Astrocyte of the spinal cord (primary cell): ENCODE measurements at regions not wholly inside any gene's neighbourhood (a gene's known extent, or its start where the extent isn't known, plus 50 kb on each side); places are given as distances from the start of the nearest gene placed in this dataset.

Experiments
- DNase-seq: peaks from one replicate; pipeline ENCODE4 v3.0.0; 2011; ENCODE audit warnings: low read depth, low spot score
- H3K4me3 ChIP-seq: 2 replicates; pipeline ENCODE4 v1.5.1; 2011; ENCODE audit warnings: low read depth, mild to moderate bottlenecking, low read length, moderate library complexity
- in situ Hi-C: cut with HindIII; loops from 2 replicates; pipeline ENCODE4 v1.10.0; 2017; ENCODE audit warnings: low sequenced_read_pairs
- TF ChIP-seq, protein P1 (sequence below): IDR thresholded peaks from 2 replicates; pipeline ENCODE4 v1.5.1; 2012; ENCODE audit warnings: low read depth, mild to moderate bottlenecking, low read length, inconsistent platforms

DNA sequence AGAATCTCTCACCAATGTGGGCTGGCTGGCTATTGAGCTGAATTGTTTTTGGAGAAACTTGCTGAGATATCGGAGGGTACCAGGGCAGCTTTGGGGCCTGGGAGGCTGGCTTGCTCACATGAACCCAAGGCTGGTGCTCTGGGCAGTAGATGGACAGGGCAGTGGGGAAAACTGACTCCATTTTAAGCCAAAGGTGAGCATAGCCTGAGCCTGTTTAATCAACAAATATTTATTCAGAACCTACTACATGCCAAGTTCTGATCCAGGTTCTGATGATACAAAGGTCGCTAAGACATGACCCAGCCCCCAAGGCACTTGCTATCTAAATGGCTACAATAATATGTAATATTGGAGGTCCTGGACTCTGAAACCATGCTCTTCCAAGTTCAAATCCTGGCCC lies 86.6 kb downstream of the BUB3 start:
- in situ Hi-C loops: no loop called here
- TF ChIP-seq, protein P1, sequence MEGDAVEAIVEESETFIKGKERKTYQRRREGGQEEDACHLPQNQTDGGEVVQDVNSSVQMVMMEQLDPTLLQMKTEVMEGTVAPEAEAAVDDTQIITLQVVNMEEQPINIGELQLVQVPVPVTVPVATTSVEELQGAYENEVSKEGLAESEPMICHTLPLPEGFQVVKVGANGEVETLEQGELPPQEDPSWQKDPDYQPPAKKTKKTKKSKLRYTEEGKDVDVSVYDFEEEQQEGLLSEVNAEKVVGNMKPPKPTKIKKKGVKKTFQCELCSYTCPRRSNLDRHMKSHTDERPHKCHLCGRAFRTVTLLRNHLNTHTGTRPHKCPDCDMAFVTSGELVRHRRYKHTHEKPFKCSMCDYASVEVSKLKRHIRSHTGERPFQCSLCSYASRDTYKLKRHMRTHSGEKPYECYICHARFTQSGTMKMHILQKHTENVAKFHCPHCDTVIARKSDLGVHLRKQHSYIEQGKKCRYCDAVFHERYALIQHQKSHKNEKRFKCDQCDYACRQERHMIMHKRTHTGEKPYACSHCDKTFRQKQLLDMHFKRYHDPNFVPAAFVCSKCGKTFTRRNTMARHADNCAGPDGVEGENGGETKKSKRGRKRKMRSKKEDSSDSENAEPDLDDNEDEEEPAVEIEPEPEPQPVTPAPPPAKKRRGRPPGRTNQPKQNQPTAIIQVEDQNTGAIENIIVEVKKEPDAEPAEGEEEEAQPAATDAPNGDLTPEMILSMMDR: no peak
- no peak overlapping the region for H3K4me3 ChIP-seq
- DNase-seq: no peak

DNA sequence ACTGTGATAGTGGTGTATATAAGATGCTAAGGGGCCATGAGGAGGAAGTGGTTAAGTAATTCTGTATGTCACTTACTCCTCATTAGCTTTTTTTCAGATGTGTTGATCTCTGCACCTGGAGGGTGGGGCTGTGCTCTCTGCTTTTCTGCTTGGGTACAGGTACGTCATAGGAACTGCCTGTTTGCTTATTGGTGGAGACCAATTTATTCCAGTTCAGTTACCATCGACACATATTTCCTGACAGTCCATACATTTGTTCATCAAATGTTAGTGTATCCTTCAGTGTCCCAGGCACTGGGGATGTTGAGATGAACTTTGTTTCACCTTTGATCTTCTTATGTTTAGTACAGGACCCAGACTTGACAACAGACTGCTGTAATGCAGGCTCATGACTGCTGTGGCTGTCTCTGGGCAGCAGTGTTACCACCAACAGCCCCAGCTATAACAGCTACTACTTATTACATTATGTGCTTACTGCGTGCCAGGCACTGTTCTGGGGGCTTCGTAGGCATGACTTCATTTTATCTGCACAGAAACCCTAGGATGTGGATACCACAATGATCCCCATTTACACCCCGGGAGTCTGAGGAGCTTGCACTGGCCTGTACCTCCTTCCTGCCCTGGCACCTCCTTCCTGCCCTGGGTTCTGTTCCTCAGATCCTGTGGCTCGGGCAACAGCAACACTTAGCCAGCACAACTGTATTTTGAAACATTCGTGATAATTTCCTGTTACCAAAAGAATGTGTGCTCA lies 87.4 kb downstream of the BUB3 start:
- no peak overlapping the region for H3K4me3 ChIP-seq
- in situ Hi-C loops: no loop called here
- no peak for DNase-seq
- TF ChIP-seq, protein P1: no peak

- H3K4me3 ChIP-seq: no peak overlapping the region
- TF ChIP-seq, protein P1: no peak
- DNase-seq: no peak
- in situ Hi-C loops: no loop called here
These were observed 90.5 kb downstream of the BUB3 start for GRCh38 chr10:123244747-123245146.

DNA sequence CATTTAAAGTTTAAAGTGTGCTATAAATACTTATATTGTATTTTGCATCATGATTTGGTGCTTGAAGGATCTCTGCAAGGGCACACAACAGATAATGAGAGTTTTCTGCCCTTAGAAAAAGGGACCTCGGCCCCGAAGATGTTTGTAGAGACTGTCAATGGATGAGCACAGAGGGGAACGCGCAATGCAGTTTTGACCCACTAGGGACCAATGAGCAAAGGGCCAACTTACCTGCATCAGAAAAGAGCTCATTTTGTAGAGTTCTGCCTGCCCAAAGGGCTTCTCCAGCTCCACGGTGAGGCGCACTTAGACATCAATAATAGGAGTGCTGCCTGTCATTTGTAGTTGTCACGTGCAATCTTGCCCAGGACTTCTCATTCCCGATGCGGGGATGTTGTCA lies 91.1 kb downstream of the BUB3 start:
- in situ Hi-C loops: no loop called here
- no peak for DNase-seq
- TF ChIP-seq, protein P1: no peak
- H3K4me3 ChIP-seq: no peak overlapping the region

DNA sequence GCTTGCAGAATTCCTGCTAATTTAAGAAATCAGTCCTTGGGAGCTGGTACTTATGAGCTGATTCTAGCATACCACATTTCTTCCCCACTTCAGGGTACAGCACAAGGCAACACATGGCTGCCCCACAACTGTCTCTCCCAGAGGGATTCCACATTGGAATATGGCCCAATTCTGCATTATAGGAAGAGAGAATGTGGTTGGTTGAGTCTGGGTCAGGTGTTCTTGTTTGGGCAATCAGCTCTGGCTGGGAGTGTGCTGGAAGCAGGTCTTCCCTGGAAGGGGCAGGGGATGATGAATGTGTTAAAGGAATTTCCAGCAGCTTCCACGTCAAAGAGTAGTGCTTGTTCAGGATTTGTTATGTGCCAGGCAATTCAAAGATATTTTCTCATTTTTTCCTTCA lies 95.7 kb downstream of the BUB3 start:
- in situ Hi-C loops: no loop called here
- DNase-seq: no peak
- no peak overlapping the region for H3K4me3 ChIP-seq
- TF ChIP-seq, protein P1: no peak

DNA sequence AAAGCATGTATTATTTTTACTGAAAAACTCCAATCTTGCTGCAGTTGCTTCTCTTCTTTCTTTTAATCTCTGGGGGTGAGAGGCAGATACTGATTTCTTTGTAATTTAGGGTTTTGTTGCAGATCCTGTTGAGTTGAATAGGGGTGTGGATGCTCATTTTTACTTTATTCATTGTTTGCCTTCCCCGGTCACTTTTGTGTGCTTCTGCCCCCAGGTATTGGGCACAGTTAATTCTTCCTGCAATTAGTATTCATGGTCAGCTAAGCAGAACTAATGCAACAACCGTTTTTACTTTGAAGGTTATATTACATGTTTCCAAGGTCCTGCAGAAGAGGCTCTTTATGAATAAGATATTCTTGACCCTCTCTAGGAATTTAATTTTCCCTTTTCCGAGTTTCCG lies 96.4 kb downstream of the BUB3 start:
- TF ChIP-seq, protein P1: no peak
- no peak for DNase-seq
- no peak overlapping the region for H3K4me3 ChIP-seq
- in situ Hi-C loops: no loop called here
